Kidney epithelial cell (primary cell): ENCODE measurements at regions not wholly inside any gene's neighbourhood (a gene's known extent, or its start where the extent isn't known, plus 50 kb on each side); places are given as distances from the start of the nearest gene placed in this dataset.

Experiments
- DNase-seq: peaks from one replicate; pipeline ENCODE4 v3.0.0-alpha.2; 2010; ENCODE audit warnings: low read depth
- H3K27me3 ChIP-seq: 2 replicates; pipeline ENCODE4 v1.6.0; 2011; ENCODE audit warnings: low read length; ENCODE audit not compliant: control insufficient read depth, insufficient read depth
- H3K36me3 ChIP-seq: 2 replicates; pipeline ENCODE4 v1.5.1; 2011; ENCODE audit warnings: low read length; ENCODE audit not compliant: control insufficient read depth, insufficient read depth
- H3K4me3 ChIP-seq: 2 replicates; pipeline ENCODE4 v1.5.1; 2011; ENCODE audit warnings: low read depth, mild to moderate bottlenecking, control low read depth, low read length
- TF ChIP-seq, protein P1 (sequence below): IDR thresholded peaks from 2 replicates; pipeline ENCODE4 v1.5.1; 2011; ENCODE audit warnings: mild to moderate bottlenecking, moderate library complexity, low read length, control low read depth, inconsistent platforms; ENCODE audit not compliant: insufficient read depth, poor library complexity, severe bottlenecking

DNA sequence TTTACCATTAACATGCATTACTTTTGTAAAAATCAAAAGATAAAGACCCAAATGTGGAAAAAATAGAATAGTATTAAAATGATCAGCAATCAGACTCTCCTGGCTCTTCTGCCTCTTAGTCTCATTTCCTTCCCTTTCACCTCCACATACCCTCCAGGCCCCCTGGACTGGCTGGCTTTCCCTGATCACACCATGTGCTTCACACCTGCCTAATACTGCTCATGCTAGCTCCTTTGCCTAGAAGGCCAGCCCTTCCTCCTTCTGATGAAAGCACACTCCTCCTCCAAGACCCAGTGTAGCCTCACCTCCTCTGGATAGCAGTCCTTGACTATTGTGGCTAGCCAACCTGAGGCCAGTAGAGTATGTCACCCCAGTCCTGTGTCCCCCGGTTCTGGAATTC is 182.0 kb upstream of the HEY2 start:
- H3K36me3 ChIP-seq: no peaks in the 10 kb centered on the region
- H3K4me3 ChIP-seq: no peak overlapping the region
- DNase-seq: no peak
- TF ChIP-seq, protein P1, sequence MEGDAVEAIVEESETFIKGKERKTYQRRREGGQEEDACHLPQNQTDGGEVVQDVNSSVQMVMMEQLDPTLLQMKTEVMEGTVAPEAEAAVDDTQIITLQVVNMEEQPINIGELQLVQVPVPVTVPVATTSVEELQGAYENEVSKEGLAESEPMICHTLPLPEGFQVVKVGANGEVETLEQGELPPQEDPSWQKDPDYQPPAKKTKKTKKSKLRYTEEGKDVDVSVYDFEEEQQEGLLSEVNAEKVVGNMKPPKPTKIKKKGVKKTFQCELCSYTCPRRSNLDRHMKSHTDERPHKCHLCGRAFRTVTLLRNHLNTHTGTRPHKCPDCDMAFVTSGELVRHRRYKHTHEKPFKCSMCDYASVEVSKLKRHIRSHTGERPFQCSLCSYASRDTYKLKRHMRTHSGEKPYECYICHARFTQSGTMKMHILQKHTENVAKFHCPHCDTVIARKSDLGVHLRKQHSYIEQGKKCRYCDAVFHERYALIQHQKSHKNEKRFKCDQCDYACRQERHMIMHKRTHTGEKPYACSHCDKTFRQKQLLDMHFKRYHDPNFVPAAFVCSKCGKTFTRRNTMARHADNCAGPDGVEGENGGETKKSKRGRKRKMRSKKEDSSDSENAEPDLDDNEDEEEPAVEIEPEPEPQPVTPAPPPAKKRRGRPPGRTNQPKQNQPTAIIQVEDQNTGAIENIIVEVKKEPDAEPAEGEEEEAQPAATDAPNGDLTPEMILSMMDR: no peak
- H3K27me3 ChIP-seq: no peaks in the 10 kb centered on the region

DNA sequence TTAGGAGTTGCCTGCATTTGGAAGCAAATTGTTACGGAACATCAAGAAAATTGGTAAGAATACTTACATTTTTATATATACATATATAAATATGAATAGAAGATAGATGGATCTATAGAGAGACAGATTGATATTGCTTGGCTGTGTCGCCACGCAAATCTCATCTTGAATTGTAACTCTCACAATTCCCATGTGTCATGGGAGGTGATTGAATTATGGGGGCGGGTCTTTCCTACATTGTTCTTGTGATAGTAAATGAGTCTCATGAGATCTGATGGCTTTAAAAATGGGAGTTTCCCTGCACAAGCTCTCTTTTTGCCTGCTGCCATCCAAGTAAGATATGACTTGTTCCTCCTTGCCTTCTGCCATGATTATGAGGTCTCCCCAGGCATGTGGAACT is 180.8 kb upstream of the HEY2 start:
- no peak for DNase-seq
- Histone ChIP-seq H3K36me3 (no peaks in the 10 kb centered on the region), H3K4me3 (no peak overlapping the region), H3K27me3 (no peaks in the 10 kb centered on the region)
- TF ChIP-seq, protein P1: no peak

DNA sequence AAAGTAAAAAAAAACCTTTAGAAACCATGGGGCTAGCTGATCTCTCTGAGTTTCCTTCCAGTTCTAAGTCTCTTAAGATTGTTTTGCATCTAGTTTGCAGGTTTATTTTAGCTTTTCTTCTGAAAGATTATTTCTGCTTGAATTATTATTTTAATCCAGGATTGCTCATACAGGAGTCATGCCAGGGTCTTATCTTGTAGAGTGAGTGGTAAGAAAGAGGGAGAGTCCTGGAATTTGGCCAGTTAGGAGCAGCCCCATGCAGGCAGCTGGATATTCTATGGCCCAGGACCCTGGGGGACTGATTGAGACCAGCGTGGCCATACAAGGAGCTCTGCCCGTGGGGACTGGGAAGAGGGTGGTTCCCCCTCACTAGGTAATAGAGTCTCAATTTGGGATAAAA is 178.9 kb upstream of the HEY2 start:
- no peaks in the 10 kb centered on the region for H3K27me3 ChIP-seq
- H3K36me3 ChIP-seq: no peaks in the 10 kb centered on the region
- TF ChIP-seq, protein P1: no peak
- no peak for DNase-seq
- no peak overlapping the region for H3K4me3 ChIP-seq

GRCh38 chr6:125571207-125571755 is 178.2 kb upstream of the HEY2 start:
- Histone ChIP-seq H3K36me3 (no peaks in the 10 kb centered on the region), H3K4me3 (no peak overlapping the region), H3K27me3 (no peaks in the 10 kb centered on the region)
- TF ChIP-seq, protein P1: no peak
- no peak for DNase-seq

DNA sequence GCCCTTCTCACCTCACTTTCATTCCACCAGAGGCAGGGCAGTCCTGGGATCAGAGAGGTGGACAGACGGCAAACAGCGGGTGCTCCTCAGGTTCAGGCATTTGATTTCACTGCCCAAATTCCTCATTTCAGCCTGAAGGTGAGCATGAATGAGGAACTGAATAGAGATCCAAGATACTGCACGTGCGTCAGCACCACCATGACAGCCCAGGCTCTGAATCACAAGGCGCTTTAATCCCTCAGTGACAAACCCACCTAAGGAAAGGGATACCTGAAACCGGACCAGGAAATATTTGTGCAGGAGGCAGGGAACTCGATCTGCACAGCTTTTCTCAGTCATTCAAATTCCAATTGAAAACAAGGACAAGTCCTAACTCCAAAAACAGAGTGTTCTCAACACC is 174.8 kb upstream of the HEY2 start:
- TF ChIP-seq, protein P1: no peak
- DNase-seq: no peak
- Histone ChIP-seq H3K36me3 (no peaks in the 10 kb centered on the region), H3K27me3 (no peaks in the 10 kb centered on the region), H3K4me3 (no peak overlapping the region)

DNA sequence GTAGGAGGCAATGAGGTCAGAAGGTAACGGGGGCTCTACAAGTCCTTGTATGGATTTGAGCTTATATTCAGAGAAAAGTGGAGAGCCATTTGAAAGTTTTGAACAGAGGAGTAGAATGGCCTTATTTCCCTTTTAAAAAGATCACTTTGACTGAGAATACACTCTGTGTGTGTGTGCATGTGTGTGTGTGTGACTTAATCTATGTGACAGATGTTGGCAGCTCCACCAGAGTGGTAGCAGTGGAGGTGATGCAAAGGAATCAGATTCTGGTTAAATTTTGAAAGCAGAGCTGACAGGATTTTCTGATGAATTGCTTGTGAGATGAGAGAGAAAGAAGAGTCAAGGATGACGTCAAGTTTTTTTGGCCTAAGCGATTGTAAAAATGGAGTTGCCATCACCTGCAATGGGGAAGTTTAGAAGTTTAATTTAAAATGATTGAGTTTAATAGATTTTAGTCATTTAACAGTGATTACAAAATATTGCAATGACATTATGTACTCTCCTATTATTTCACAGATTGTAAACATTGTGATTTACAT is 172.2 kb upstream of the HEY2 start:
- no peak overlapping the region for H3K4me3 ChIP-seq
- H3K36me3 ChIP-seq: no peaks in the 10 kb centered on the region
- no peak for DNase-seq
- TF ChIP-seq, protein P1: no peak
- H3K27me3 ChIP-seq: no peaks in the 10 kb centered on the region
